Activated T-cell treated with anti-CD3 and anti-CD28 coated beads, Interleukin-2, amount 50 U/mL, for 24 hours (primary cell): ENCODE measurements at regions not wholly inside any gene's neighbourhood (a gene's known extent, or its start where the extent isn't known, plus 50 kb on each side); places are given as distances from the start of the nearest gene placed in this dataset.

ENCODE experiments used
- DNase-seq: peaks from one replicate; pipeline ENCODE4 v3.0.0-alpha.2; 2020
- H3K27ac Mint-ChIP-seq: 2 replicates; pipeline ENCODE4 v1.8.0; 2020; ENCODE audit warnings: mild to moderate bottlenecking, mixed read lengths
- H3K27me3 Mint-ChIP-seq: 2 replicates; pipeline ENCODE4 v1.8.0; 2020; ENCODE audit warnings: mixed read lengths
- H3K36me3 Mint-ChIP-seq: 2 replicates; pipeline ENCODE4 v1.8.0; 2020; ENCODE audit warnings: low read depth, mixed read lengths
- H3K4me1 Mint-ChIP-seq: 2 replicates; pipeline ENCODE4 v1.8.0; 2020; ENCODE audit warnings: low read depth, mixed read lengths
- H3K4me3 Mint-ChIP-seq: 2 replicates; pipeline ENCODE4 v1.8.0; 2020; ENCODE audit warnings: mild to moderate bottlenecking, moderate library complexity, mixed read lengths
- H3K9me3 Mint-ChIP-seq: 2 replicates; pipeline ENCODE4 v1.8.0; 2020; ENCODE audit warnings: mixed read lengths

DNA sequence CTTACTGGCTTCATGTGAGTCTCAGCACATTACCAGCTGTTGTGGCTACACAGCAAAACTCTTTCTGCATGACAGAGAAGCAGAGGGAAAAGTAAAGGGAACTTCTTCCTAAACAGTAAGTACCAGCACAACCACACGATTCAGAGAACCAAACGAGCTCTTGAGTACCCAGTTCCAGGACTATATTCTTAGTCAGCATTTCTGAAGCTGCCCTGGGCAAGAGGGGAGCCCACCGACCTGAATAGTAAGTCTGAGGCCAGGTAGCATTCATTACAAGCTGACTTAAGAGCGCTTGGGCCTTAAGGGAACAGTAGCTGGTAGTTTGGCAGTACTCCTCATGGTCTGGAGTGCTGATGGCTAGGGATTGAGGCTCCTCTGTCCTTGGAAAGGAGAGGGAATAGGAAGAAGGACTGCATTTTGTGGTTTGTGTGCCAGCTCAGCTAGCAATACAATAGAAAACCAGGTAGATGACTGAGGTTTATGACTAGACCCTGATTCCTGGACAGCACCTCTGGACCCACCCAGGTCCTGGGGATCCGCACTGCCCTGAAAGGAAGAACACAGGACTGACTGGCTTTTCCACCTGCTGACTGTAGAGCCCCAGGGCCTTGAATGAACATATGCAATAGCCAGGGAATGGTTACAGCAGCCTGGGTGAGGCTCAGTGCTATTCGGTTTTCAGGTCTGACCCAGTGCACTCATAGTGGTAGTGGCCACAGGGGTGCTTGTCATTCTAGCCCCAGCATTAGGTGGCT lies 396.8 kb upstream of the PRMT6 start:
- DNase-seq: no peak
- H3K9me3 Mint-ChIP-seq: peaks cover 26% of the 10 kb centered on the region
- H3K4me3 Mint-ChIP-seq: no peak overlapping the region
- no peaks in the 10 kb centered on the region for H3K36me3 Mint-ChIP-seq
- H3K27ac Mint-ChIP-seq: no peak overlapping the region
- no peaks in the 10 kb centered on the region for H3K4me1 Mint-ChIP-seq
- no peaks in the 10 kb centered on the region for H3K27me3 Mint-ChIP-seq

GRCh38 chr1:106675558-106675957 lies 380.9 kb upstream of the PRMT6 start:
- H3K27me3 Mint-ChIP-seq: no peaks in the 10 kb centered on the region
- H3K4me1 Mint-ChIP-seq: no peaks in the 10 kb centered on the region
- no peaks in the 10 kb centered on the region for H3K36me3 Mint-ChIP-seq
- H3K27ac Mint-ChIP-seq: no peak overlapping the region
- H3K4me3 Mint-ChIP-seq: no peak overlapping the region
- no peak for DNase-seq
- peaks cover 4% of the 10 kb centered on the region for H3K9me3 Mint-ChIP-seq

- DNase-seq: no peak
- H3K27ac Mint-ChIP-seq: no peak overlapping the region
Observed at GRCh38 chr1:106676021-106676420, 380.5 kb upstream of the PRMT6 start.

GRCh38 chr1:106677181-106677580 lies 379.3 kb upstream of the PRMT6 start:
- DNase-seq: no peak
- H3K27me3 Mint-ChIP-seq: no peaks in the 10 kb centered on the region
- H3K4me1 Mint-ChIP-seq: no peaks in the 10 kb centered on the region
- H3K27ac Mint-ChIP-seq: no peak overlapping the region
- no peak overlapping the region for H3K4me3 Mint-ChIP-seq
- H3K9me3 Mint-ChIP-seq: peaks cover 4% of the 10 kb centered on the region
- H3K36me3 Mint-ChIP-seq: no peaks in the 10 kb centered on the region

More at GRCh38 chr1:106676021-106676420, 380.5 kb upstream of the PRMT6 start:
- Mint-ChIP-seq H3K4me1 (no peaks in the 10 kb centered on the region), H3K27me3 (no peaks in the 10 kb centered on the region), H3K36me3 (no peaks in the 10 kb centered on the region), H3K9me3 (peaks cover 4% of the 10 kb centered on the region), H3K4me3 (no peak overlapping the region)

- no peak for DNase-seq
Observed at GRCh38 chr1:106677721-106678120, 378.8 kb upstream of the PRMT6 start.

GRCh38 chr1:106678279-106679050 lies 378.0 kb upstream of the PRMT6 start:
- no peaks in the 10 kb centered on the region for H3K36me3 Mint-ChIP-seq
- H3K4me1 Mint-ChIP-seq: no peaks in the 10 kb centered on the region
- DNase-seq: no peak
- no peaks in the 10 kb centered on the region for H3K27me3 Mint-ChIP-seq
- H3K27ac Mint-ChIP-seq: no peak overlapping the region
- H3K4me3 Mint-ChIP-seq: no peak overlapping the region
- H3K9me3 Mint-ChIP-seq: peaks cover 2% of the 10 kb centered on the region

More at GRCh38 chr1:106677721-106678120, 378.8 kb upstream of the PRMT6 start:
- Mint-ChIP-seq H3K4me1 (no peaks in the 10 kb centered on the region), H3K36me3 (no peaks in the 10 kb centered on the region), H3K27me3 (no peaks in the 10 kb centered on the region), H3K4me3 (no peak overlapping the region), H3K9me3 (peaks cover 2% of the 10 kb centered on the region), H3K27ac (no peak overlapping the region)

DNA sequence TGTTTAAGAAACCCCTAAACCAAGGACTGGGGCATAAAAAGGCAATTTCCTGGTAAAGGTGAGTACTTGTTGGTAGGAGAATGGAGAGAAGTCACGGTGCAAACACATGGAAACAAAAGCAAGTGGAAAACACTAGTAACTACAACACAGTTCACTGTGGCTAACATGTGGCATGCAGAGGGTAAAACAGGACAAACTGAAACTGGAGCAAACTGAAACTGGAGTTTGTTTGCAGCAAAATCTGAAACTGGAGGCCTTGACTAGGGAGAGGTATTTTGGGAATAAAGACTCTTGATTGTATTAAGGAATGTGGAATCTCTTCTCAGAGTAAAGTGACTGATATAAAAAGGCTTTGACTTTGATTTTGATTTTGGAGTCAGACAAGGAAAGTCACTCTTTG lies 376.3 kb upstream of the PRMT6 start:
- peaks cover 6% of the 10 kb centered on the region for H3K9me3 Mint-ChIP-seq
- no peak overlapping the region for H3K27ac Mint-ChIP-seq
- no peak for DNase-seq
- no peaks in the 10 kb centered on the region for H3K36me3 Mint-ChIP-seq
- no peak overlapping the region for H3K4me3 Mint-ChIP-seq
- no peaks in the 10 kb centered on the region for H3K4me1 Mint-ChIP-seq
- H3K27me3 Mint-ChIP-seq: no peaks in the 10 kb centered on the region

DNA sequence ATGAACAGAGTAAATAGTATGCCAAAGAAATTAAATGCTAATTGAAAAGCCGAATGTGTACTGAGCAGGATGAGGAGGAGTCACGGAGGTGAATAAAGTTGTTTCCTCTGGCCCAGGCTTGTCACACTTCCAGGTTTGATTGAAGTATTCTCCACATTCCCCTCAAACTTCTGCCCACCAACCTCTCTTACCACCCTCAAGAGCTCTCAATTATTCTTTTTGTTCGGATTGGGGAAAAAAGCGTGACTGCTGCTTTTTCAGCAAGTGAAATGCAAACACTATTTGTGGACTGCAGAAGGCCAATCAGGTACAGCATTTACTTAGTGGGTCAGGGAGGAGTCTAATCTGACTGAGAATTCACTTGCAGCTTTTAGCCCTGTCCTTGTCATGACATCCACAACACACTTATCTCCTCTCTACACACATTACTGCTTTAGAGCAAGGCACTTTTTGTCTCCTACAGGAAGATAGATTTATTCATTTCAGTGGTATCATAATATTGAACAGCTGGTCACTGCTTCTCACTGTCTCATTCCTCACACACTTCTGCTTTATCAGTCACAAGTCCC lies 375.6 kb upstream of the PRMT6 start:
- peaks cover 6% of the 10 kb centered on the region for H3K9me3 Mint-ChIP-seq
- H3K4me3 Mint-ChIP-seq: no peak overlapping the region
- no peaks in the 10 kb centered on the region for H3K36me3 Mint-ChIP-seq
- H3K4me1 Mint-ChIP-seq: no peaks in the 10 kb centered on the region
- H3K27ac Mint-ChIP-seq: no peak overlapping the region
- H3K27me3 Mint-ChIP-seq: no peaks in the 10 kb centered on the region
- DNase-seq: no peak

DNA sequence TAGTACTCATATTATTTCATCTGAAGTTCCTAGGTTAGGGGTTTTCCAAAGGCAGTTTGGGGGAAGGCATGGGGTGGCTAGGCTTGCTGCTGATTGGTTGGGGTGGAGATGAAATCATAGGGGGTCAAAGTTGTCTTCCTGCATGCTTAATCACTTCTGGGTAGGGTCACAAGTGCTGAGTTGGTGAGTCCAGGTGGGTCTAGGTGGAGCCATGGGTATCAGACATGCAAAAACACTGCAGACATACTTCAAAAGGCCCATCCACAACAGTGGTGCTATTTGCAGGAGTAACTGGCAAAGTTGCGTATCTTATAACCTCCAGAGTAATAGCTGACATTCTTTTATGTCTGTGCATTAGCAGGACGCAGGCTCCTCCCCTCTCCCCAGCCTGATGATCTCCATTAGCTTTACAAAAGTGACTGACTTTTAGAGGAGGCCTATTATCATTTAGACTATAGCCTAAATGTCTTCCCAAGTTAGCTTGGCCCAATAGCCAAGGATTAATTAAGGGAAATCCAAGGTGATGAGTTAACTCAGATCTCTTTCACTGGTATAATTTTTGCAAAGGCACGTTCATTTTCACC lies 374.4 kb upstream of the PRMT6 start:
- Mint-ChIP-seq H3K9me3 (peaks cover 9% of the 10 kb centered on the region), H3K36me3 (no peaks in the 10 kb centered on the region), H3K4me3 (no peak overlapping the region), H3K4me1 (no peaks in the 10 kb centered on the region), H3K27me3 (no peaks in the 10 kb centered on the region), H3K27ac (no peak overlapping the region)
- DNase-seq: no peak

DNA sequence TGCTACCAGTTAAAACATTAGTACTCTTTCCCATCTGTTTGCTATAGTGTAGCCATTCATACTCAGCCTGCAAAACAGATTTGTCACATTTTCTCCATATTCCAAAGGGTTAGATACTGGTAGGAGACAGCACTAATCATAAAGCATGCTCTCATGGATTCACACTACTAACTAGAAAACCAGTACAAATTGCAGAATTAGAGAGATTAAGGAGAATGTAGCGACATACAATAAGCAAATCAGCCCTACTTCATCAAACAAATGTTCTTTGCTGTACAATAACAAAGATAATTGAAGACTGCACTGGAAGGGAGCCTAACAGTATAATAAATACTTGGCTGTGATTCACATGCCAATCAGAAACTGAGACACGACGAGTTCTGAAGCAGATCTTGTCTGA lies 368.0 kb upstream of the PRMT6 start:
- Mint-ChIP-seq H3K27me3 (no peaks in the 10 kb centered on the region), H3K4me3 (no peak overlapping the region), H3K9me3 (peaks cover 14% of the 10 kb centered on the region), H3K36me3 (no peaks in the 10 kb centered on the region), H3K4me1 (no peaks in the 10 kb centered on the region), H3K27ac (no peak overlapping the region)
- no peak for DNase-seq

- H3K9me3 Mint-ChIP-seq: peaks cover 17% of the 10 kb centered on the region
- H3K36me3 Mint-ChIP-seq: no peaks in the 10 kb centered on the region
- H3K27ac Mint-ChIP-seq: no peak overlapping the region
- H3K4me3 Mint-ChIP-seq: no peak overlapping the region
- no peaks in the 10 kb centered on the region for H3K4me1 Mint-ChIP-seq
- no peak for DNase-seq
- H3K27me3 Mint-ChIP-seq: no peaks in the 10 kb centered on the region
Observed at GRCh38 chr1:106698660-106699059, 357.8 kb upstream of the PRMT6 start.

GRCh38 chr1:106699433-106699832 lies 357.0 kb upstream of the PRMT6 start:
- Mint-ChIP-seq H3K27me3 (no peaks in the 10 kb centered on the region), H3K4me3 (no peak overlapping the region), H3K9me3 (peaks cover 17% of the 10 kb centered on the region), H3K4me1 (no peaks in the 10 kb centered on the region), H3K27ac (no peak overlapping the region), H3K36me3 (no peaks in the 10 kb centered on the region)
- no peak for DNase-seq

- no peaks in the 10 kb centered on the region for H3K36me3 Mint-ChIP-seq
- H3K9me3 Mint-ChIP-seq: peaks cover 14% of the 10 kb centered on the region
- no peaks in the 10 kb centered on the region for H3K27me3 Mint-ChIP-seq
- H3K4me3 Mint-ChIP-seq: no peak overlapping the region
- H3K27ac Mint-ChIP-seq: no peak overlapping the region
- DNase-seq: no peak
- no peaks in the 10 kb centered on the region for H3K4me1 Mint-ChIP-seq
Observed at GRCh38 chr1:106700211-106700610, 356.3 kb upstream of the PRMT6 start.

- H3K36me3 Mint-ChIP-seq: no peaks in the 10 kb centered on the region
- peaks cover 16% of the 10 kb centered on the region for H3K9me3 Mint-ChIP-seq
- H3K4me1 Mint-ChIP-seq: no peaks in the 10 kb centered on the region
- no peaks in the 10 kb centered on the region for H3K27me3 Mint-ChIP-seq
- no peak overlapping the region for H3K4me3 Mint-ChIP-seq
- no peak for DNase-seq
- H3K27ac Mint-ChIP-seq: no peak overlapping the region
Observed at GRCh38 chr1:106705971-106706370, 350.5 kb upstream of the PRMT6 start.

DNA sequence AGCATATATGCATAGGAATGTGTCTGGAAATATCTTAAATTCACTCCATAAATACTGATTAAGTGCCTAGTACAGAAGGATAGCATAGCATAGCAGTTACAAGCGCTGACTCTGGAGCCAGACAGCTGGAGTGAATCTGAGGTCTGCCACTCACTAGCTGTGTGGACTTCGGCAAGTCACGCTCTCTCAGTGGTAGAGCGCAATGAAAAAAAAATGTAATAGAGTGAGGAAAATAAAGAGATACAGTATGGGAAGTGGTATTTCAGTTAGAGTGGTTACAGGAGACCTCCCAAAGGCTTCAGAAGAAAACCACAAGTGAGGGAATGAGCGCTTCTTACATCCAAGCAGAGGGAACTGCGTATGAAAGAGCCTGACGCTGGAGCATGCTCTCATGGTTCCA lies 338.9 kb upstream of the PRMT6 start:
- Mint-ChIP-seq H3K9me3 (peaks cover 4% of the 10 kb centered on the region), H3K27ac (no peak overlapping the region), H3K4me3 (no peak overlapping the region), H3K27me3 (no peaks in the 10 kb centered on the region), H3K4me1 (no peaks in the 10 kb centered on the region), H3K36me3 (no peaks in the 10 kb centered on the region)
- DNase-seq: no peak
